BJ (cell line): ENCODE measurements at regions not wholly inside any gene's neighbourhood (a gene's known extent, or its start where the extent isn't known, plus 50 kb on each side); places are given as distances from the start of the nearest gene placed in this dataset.
"Not testable (repeated sequence)": the region's sequence is repeated elsewhere in the genome, so short reads cannot be mapped to it uniquely, and the experiment has no call there.

Experiments
- CTCF ChIA-PET: fragments of 350-600 bp; formaldehyde crosslinking; extraction: SDS; loops from one replicate; lab custom pipeline; 2021; ENCODE audit warnings: antibody characterized with exemption, inconsistent platforms; lab: Yijun Ruan, JAX
- POLR2A ChIA-PET: fragments of 300-600 bp; sonication (Branson Sonifier 250); formaldehyde crosslinking; extraction: SDS; loops from one replicate; lab custom pipeline; 2021; ENCODE audit warnings: antibody characterized with exemption; lab: Charles Lee
- DNase-seq: peaks from one replicate; pipeline ENCODE4 v3.0.0-alpha.2; 2011; ENCODE audit warnings: low read depth
- H3K27me3 ChIP-seq: 2 replicates; pipeline ENCODE4 v1.6.0; 2011; ENCODE audit warnings: low read length; ENCODE audit not compliant: control insufficient read depth, insufficient read depth
- H3K36me3 ChIP-seq: 2 replicates; pipeline ENCODE4 v1.5.1; 2011; ENCODE audit warnings: low read length; ENCODE audit not compliant: control insufficient read depth, insufficient read depth
- H3K4me3 ChIP-seq: 2 replicates; pipeline ENCODE4 v1.5.1; 2011; ENCODE audit warnings: low read depth, mild to moderate bottlenecking, control low read depth, low read length
- CTCF ChIP-seq: IDR thresholded peaks from 2 replicates; pipeline ENCODE4 v1.5.1; 2011; ENCODE audit warnings: low read depth, mild to moderate bottlenecking, control low read depth, inconsistent platforms, low read length, moderate library complexity; ENCODE audit not compliant: insufficient read depth

GRCh38 chr1:194624833-194625232 lies 1438.4 kb upstream of the B3GALT2 start:
- ChIA-PET POLR2A (no interaction called here), CTCF (no interaction called here)
- Histone ChIP-seq H3K36me3 (no peaks in the 10 kb centered on the region), H3K4me3 (no peak overlapping the region), H3K27me3 (no peaks in the 10 kb centered on the region)
- no peak for TF ChIP-seq CTCF
- DNase-seq, result no peak

- CTCF ChIA-PET, result no interaction called here
- H3K27me3 ChIP-seq, result no peaks in the 10 kb centered on the region
- POLR2A ChIA-PET, result no interaction called here
- no peak for DNase-seq
- no peak for TF ChIP-seq CTCF
- H3K36me3 ChIP-seq, result no peaks in the 10 kb centered on the region
- no peak overlapping the region for H3K4me3 ChIP-seq
Measured at GRCh38 chr1:194618101-194618500, 1431.7 kb upstream of the B3GALT2 start.

GRCh38 chr1:194617272-194617671 lies 1430.9 kb upstream of the B3GALT2 start:
- H3K36me3 ChIP-seq, H3K27me3 ChIP-seq, DNase-seq, POLR2A ChIA-PET, CTCF ChIA-PET, H3K4me3 ChIP-seq: not testable (repeated sequence)

DNA sequence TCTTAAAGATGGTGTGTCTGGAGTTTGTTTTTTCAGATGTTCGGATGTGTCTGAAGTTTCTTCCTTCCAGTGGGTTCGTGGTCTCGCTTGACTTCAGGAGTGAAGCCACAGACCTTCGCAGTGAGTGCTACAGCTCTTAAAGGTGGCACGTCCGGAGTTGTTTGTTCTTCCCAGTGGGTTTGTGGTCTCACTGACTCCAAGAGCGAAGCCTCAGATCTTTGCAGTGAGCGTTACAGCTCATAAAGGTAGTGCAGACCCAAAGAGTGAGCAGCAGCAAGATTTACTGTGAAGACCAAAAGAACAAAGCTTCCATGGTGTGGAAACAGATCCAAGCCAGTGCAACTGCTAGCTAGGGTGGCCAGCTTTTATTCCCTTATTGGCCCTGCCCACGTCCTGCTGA lies 1430.4 kb upstream of the B3GALT2 start:
- H3K4me3 ChIP-seq, result no peak overlapping the region
- ChIA-PET POLR2A (no interaction called here), CTCF (no interaction called here)
- no peaks in the 10 kb centered on the region for H3K27me3 ChIP-seq
- no peak for TF ChIP-seq CTCF
- no peaks in the 10 kb centered on the region for H3K36me3 ChIP-seq
- no peak for DNase-seq

DNA sequence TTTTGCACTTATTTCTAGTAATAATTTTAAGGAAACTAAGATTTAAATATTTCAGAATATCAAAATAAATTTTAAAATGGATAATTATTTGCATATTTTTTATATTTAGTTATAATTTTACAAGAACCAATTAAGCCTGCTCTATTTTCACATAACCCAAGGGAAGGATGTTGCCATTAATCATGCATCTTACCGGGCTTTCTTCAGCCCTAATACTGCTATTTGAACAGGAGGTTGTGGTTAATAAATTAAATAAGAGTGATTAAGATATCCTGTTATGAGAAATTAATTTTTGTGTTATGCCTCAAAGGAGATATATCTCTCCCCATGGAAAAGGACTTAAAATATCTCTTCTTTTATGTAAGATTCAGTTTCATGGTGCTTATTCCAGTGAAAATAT lies 1415.8 kb upstream of the B3GALT2 start:
- no peaks in the 10 kb centered on the region for H3K27me3 ChIP-seq
- no peak for DNase-seq
- no peak for TF ChIP-seq CTCF
- H3K36me3 ChIP-seq, result no peaks in the 10 kb centered on the region
- no peak overlapping the region for H3K4me3 ChIP-seq
- ChIA-PET CTCF (no interaction called here), POLR2A (no interaction called here)

- Histone ChIP-seq H3K27me3 (no peaks in the 10 kb centered on the region), H3K36me3 (no peaks in the 10 kb centered on the region), H3K4me3 (no peak overlapping the region)
- TF ChIP-seq CTCF, result no peak
- DNase-seq, result no peak
- POLR2A ChIA-PET, result no interaction called here
- CTCF ChIA-PET, result interaction anchor here (1.1 kb wide), 1 partner anchor 25 kb away, joined by 4 read pairs; no protein-coding TSS in a partner anchor
Measured at GRCh38 chr1:194600716-194601115, 1414.3 kb upstream of the B3GALT2 start.
